ENCODE measurements at regions not wholly inside any gene's neighbourhood (a gene's known extent, or its start where the extent isn't known, plus 50 kb on each side); places are given as distances from the start of the nearest gene placed in this dataset.

DNA sequence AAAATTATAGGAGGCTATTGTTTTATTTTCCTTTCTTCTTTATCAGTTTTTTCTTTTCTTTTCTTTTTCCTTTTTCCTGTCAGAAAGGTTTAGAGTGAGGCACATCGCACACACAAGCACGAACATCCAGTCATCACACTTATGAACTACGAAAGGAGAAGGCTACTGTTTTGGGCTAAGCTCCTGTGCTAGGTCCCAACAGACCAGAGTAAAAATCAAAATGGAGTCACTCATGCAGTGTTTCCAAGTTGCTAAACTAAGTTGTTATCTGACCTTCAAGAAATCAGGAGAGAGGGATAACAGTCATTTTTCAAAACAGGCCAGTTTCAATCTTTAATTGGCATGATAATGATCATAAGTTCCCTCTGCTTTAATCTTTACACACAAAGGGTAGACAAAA lies 93.6 kb downstream of the CD24 start:
- TF ChIP-seq, protein P1, sequence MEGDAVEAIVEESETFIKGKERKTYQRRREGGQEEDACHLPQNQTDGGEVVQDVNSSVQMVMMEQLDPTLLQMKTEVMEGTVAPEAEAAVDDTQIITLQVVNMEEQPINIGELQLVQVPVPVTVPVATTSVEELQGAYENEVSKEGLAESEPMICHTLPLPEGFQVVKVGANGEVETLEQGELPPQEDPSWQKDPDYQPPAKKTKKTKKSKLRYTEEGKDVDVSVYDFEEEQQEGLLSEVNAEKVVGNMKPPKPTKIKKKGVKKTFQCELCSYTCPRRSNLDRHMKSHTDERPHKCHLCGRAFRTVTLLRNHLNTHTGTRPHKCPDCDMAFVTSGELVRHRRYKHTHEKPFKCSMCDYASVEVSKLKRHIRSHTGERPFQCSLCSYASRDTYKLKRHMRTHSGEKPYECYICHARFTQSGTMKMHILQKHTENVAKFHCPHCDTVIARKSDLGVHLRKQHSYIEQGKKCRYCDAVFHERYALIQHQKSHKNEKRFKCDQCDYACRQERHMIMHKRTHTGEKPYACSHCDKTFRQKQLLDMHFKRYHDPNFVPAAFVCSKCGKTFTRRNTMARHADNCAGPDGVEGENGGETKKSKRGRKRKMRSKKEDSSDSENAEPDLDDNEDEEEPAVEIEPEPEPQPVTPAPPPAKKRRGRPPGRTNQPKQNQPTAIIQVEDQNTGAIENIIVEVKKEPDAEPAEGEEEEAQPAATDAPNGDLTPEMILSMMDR (IDR thresholded peaks at IDR 0.05) = no peak
- TF ChIP-seq POLR2AphosphoS5 (IDR thresholded peaks at IDR 0.05) = no peak
